ENCODE measurements at regions not wholly inside any gene's neighbourhood (a gene's known extent, or its start where the extent isn't known, plus 50 kb on each side); places are given as distances from the start of the nearest gene placed in this dataset.

- 45% methylated on average over 5 of the region's 5 CpGs for WGBS (ENCODE audit: insufficient coverage, low coverage, low lambda C conversion rate, missing lambda C conversion rate)
- H3K9me3 ChIP-seq = no peaks in the 10 kb centered on the region
- H3K4me1 ChIP-seq = no peaks in the 10 kb centered on the region
These were observed 95.5 kb upstream of the CHRNA7 start for GRCh38 chr15:31934821-31935220.

GRCh38 chr15:31953478-31953877 is 76.8 kb upstream of the CHRNA7 start:
- no peak for TF ChIP-seq CTCF (IDR thresholded peaks at IDR 0.05)
- no peak for TF ChIP-seq POLR2A (IDR thresholded peaks at IDR 0.05)
- no peaks in the 10 kb centered on the region for H3K9me3 ChIP-seq
- no peak for DNase-seq
- intact Hi-C loops (cut with DNase I) = no loop called here
- H3K4me1 ChIP-seq = no peaks in the 10 kb centered on the region
- no peaks in the 10 kb centered on the region for H3K27me3 ChIP-seq
- WGBS (ENCODE audit: insufficient coverage, low coverage, low lambda C conversion rate, missing lambda C conversion rate) = 64% methylated on average over 4 of the region's 4 CpGs
- no peak overlapping the region for H3K4me3 ChIP-seq
- no peak for ATAC-seq
- H3K27ac ChIP-seq = no peak overlapping the region
- no peaks in the 10 kb centered on the region for H3K36me3 ChIP-seq

More at GRCh38 chr15:31934821-31935220, 95.5 kb upstream of the CHRNA7 start:
- intact Hi-C loops (cut with DNase I) = no loop called here
- Histone ChIP-seq H3K27ac (no peak overlapping the region), H3K27me3 (no peaks in the 10 kb centered on the region), H3K36me3 (no peaks in the 10 kb centered on the region), H3K4me3 (no peak overlapping the region)
- DNase-seq = no peak
- ATAC-seq = no peak
- TF ChIP-seq POLR2A (IDR thresholded peaks at IDR 0.05) = no peak
- TF ChIP-seq CTCF (IDR thresholded peaks at IDR 0.05) = no peak

GRCh38 chr15:31954374-31955172 is 75.7 kb upstream of the CHRNA7 start:
- intact Hi-C loops (cut with DNase I) = no loop called here
- Histone ChIP-seq H3K27me3 (no peaks in the 10 kb centered on the region), H3K4me3 (no peak overlapping the region), H3K27ac (no peak overlapping the region), H3K9me3 (no peaks in the 10 kb centered on the region), H3K4me1 (no peaks in the 10 kb centered on the region), H3K36me3 (no peaks in the 10 kb centered on the region)
- ATAC-seq (no peak), DNase-seq (no peak)
- WGBS (ENCODE audit: insufficient coverage, low coverage, low lambda C conversion rate, missing lambda C conversion rate) = 58% methylated on average over 8 of the region's 8 CpGs
- TF ChIP-seq CTCF (IDR thresholded peaks at IDR 0.05) = no peak
- TF ChIP-seq POLR2A (IDR thresholded peaks at IDR 0.05) = no peak

- intact Hi-C loops (cut with DNase I) = no loop called here
- H3K36me3 ChIP-seq = no peaks in the 10 kb centered on the region
- WGBS (ENCODE audit: insufficient coverage, low coverage, low lambda C conversion rate, missing lambda C conversion rate) = no CpG with 5 or more reads among the region's 1 CpG
These were observed 74.6 kb upstream of the CHRNA7 start for GRCh38 chr15:31955734-31956133.

More at GRCh38 chr15:31955734-31956133, 74.6 kb upstream of the CHRNA7 start:
- Histone ChIP-seq H3K9me3 (no peaks in the 10 kb centered on the region), H3K27ac (no peak overlapping the region), H3K4me1 (no peaks in the 10 kb centered on the region), H3K27me3 (no peaks in the 10 kb centered on the region), H3K4me3 (no peak overlapping the region)
- DNase-seq = no peak
- no peak for TF ChIP-seq POLR2A (IDR thresholded peaks at IDR 0.05)
- no peak for TF ChIP-seq CTCF (IDR thresholded peaks at IDR 0.05)
- ATAC-seq = no peak

All from right lobe of liver (tissue), 6 donors.